HG03097 (cell line): ENCODE measurements at regions not wholly inside any gene's neighbourhood (a gene's known extent, or its start where the extent isn't known, plus 50 kb on each side); places are given as distances from the start of the nearest gene placed in this dataset.

ENCODE experiments used
- ATAC-seq: cut with Tn5 transposase; IDR thresholded peaks from one replicate; pipeline ENCODE4 v1.9.1; 2021; ENCODE audit not compliant: unreplicated experiment, low FRiP score

GRCh38 chrX:43560247-43560946 lies 95.7 kb upstream of the MAOA start:
- no peak for ATAC-seq

DNA sequence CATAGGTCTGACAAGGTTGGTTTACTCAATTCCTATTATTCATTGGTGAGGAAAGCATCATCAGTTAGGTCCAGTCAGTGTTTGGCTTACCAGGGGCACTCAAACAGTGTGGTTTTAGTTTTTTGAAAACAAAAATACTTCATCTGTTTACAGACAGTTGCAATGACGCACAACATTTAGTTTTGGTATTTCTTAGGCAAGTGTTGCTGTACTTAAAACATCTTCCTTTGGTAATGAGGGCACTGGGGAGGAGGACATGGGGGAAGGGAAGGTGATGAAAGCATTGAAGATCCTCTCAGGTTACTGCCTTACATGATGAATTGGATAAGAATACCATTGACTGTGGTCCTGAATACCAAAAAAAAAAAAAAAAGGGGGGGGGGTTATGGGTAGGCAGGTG lies 93.7 kb upstream of the MAOA start:
- ATAC-seq, result no peak

DNA sequence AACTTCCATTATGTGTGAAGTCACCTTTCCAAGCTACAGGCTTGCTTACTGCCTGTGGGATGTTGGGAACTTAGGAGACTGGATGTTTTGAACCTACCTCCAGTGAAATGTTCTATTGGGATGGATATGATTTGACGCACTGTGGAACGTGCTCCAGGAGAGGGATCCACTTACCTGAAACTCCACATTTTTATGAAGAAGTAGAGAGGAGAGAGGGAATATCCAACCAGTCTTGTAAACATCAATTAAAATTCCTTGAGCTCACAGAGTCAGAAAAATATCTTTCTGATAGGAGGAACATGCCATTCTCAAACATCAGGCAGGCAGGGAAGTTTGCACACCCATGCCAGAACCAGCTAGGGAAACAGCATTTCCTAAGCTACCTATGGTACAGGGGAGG lies 91.1 kb upstream of the MAOA start:
- ATAC-seq, result no peak

GRCh38 chrX:43566170-43566569 lies 89.9 kb upstream of the MAOA start:
- ATAC-seq, result no peak

DNA sequence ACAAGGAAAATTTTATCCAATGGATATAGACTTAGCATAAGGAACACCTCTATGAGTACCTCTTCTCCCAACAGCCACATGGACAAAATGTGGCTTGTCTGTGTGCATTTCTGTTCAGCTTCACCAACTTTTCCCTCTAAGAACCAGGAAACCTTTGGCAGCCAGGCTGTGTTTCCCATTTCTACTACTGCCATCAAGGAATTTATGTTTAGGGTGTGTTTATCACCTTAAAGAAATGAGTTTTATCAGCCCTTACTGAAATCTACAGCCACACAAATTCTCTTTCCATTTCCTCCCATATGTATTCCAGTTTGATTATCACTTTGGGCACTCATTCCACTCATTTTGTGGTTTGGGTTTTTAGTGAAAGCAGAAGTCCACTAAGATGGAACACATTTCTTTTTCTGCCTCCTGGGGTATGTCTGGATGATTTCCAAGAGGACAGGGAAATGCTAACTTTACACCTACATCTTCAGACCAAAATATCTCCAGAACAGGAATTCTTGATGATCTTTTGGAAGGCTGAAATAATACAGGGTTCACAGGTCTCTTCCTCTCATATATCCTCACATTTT lies 82.6 kb upstream of the MAOA start:
- ATAC-seq, result no peak

DNA sequence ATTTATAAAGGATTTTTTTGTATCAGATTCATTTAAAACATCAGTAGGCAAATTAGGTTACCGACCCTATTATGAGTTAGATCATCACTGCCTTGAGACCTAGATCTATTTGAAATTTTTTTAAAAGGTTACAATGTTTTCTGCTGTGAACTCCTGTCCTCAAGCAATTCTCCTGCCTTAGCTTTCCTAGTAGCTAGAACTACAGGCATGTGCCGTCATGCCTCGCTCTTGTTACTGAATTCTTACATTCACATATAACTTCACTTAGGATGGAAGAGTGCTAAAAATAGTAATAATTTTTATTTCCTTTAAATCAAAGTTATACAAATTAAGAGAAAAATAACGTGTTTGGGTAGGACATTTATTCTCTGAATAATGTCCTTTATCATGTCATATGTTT lies 75.5 kb upstream of the MAOA start:
- ATAC-seq, result no peak

GRCh38 chrX:43581167-43581566 lies 74.9 kb upstream of the MAOA start:
- no peak for ATAC-seq

GRCh38 chrX:43581888-43582539 lies 74.1 kb upstream of the MAOA start:
- no peak for ATAC-seq

DNA sequence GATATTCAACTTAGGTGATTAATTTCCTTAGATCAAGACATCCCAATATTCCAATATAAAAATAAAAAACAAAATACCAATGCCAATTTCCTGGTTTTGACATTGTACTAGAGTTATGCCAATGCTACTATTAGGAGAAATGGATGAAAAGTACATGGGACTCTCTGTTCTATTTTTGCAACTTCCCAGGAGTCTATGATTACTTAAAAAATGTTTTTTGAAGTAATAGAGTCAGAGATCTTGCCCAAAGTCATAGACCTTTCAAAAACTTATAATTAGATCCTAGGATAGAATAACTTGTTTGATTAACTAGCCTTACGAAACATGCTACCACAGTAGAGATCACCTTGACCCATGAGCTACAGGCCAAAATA lies 73.6 kb upstream of the MAOA start:
- no peak for ATAC-seq

GRCh38 chrX:43585922-43586321 lies 70.2 kb upstream of the MAOA start:
- ATAC-seq, result no peak

GRCh38 chrX:43586830-43587229 lies 69.3 kb upstream of the MAOA start:
- no peak for ATAC-seq

DNA sequence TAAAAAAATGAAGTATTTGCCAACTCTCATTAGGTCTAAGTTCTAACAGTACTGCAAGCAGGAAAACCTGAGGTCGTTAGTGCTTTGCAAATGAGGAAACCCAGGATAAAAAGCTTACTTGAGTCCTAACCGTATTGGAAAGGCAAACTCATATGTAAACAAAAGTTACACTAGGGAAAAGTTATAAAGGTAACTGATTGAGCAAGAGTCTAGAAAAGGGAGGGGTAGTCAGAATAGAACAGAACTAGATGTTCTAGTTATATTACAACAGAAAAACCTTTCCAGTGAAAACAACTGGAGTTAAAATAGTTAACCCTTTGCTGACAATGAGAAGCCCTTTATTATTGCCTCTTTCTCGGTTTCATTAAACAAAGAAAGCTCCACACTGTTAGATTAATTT lies 66.4 kb upstream of the MAOA start:
- no peak for ATAC-seq

DNA sequence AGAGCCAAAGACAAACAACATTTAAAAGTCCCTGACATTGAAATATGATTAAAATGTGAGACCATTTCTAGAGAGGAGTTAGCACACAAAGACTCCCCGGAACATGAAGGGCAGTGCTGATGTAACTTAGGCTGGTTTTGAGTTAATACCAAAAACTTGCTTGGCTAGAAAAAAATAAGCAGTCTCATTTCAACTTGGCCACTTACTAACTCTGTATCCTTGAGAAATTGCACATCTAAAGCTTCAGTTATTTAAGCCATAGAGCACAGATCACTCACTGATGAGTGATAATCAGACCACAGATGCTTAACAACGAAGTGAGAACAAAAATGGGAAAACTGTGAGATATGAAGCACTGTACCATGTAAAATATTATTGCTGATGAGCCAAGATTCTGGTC lies 65.9 kb upstream of the MAOA start:
- ATAC-seq, result no peak

DNA sequence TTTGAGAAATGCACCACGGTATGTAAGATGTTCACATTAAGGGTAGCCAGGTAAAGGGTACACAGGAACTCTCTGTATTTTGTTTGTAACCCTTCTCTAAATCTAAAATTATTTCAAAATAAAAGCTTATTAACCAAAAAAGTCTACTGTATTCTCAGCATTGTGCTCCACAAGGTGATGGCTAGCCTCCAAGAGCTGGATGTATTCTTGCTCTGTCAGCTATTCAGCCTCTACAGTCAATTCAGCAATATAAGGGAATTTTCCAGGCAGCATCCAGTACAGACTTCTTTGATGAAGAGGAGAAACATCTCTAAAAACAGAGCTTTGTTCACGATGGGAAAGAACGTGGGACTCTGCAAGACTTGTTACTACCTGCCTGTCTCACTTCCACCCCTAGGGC lies 63.5 kb upstream of the MAOA start:
- ATAC-seq, result no peak

GRCh38 chrX:43595931-43596330 lies 60.2 kb upstream of the MAOA start:
- no peak for ATAC-seq

GRCh38 chrX:43604753-43605152 lies 51.3 kb upstream of the MAOA start:
- no peak for ATAC-seq

DNA sequence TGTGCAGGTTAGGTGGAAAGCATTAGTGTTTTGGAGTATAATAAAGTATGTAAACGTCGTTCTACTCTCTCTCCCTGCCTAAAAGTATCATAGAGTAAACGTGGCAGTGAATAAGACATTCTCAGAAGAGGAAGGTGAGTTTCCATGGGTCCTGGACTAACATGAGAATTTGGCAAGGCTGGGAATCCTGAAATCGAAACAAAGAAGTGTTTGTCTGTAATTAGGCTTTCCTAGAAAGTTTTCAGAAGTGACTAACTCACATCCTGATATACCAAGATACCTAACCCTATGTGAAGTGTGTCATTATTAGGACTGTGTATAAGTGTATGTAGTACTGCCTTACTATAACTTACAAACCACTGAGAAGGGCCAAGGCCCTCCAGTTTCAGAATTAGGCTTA lies 50.7 kb upstream of the MAOA start:
- no peak for ATAC-seq
